ENCODE measurements at regions not wholly inside any gene's neighbourhood (a gene's known extent, or its start where the extent isn't known, plus 50 kb on each side); places are given as distances from the start of the nearest gene placed in this dataset.

DNA sequence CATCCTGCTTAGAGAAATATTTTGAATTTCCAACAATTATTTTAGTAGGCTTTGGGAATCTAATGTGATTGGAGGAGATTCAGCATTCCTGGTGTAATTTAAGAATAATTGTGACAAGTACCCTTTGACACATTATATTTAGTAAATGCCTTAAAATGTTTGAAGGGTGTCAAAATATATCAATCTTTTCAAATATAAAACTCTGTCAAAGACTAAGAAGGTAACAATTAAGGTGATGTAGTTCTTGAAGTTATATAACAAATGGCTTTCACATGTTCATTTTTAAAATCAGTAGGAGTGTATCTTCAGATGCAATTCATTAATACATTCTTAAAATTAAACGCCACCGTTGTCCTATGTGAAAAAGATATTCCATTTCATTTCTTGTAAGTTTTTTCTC lies 1977.1 kb upstream of the CDH9 start:
- Histone ChIP-seq H3K27me3 (no peaks in the 10 kb centered on the region), H3K4me3 (no peak overlapping the region), H3K9ac (no peak overlapping the region), H2AFZ (replicated peaks) (no peak overlapping the region), H3K36me3 (no peaks in the 10 kb centered on the region), H3K4me1 (no peaks in the 10 kb centered on the region), H3K79me2 (ENCODE audit: low read depth) (no peaks in the 10 kb centered on the region), H4K20me1 (ENCODE audit: low read depth) (no peaks in the 10 kb centered on the region), H3K4me2 (no peak overlapping the region), H3K27ac (no peak overlapping the region), H3F3A (ENCODE audit: low read depth) (no peaks in the 10 kb centered on the region), H3K9me3 (ENCODE audit: low read depth) (no peaks in the 10 kb centered on the region)
- no peak overlapping the region for H3K4me3 Mint-ChIP-seq
- H3K36me3 Mint-ChIP-seq: no peaks in the 10 kb centered on the region
- no peaks in the 10 kb centered on the region for H3K4me1 Mint-ChIP-seq
- H3K9me3 Mint-ChIP-seq: no peaks in the 10 kb centered on the region
- DNase-seq (ENCODE audit: low spot score): no peak
- H3K27me3 Mint-ChIP-seq (ENCODE audit: insufficient read depth, low read depth): no peaks in the 10 kb centered on the region
- no peak overlapping the region for H3K27ac Mint-ChIP-seq
- TF ChIP-seq CTCF (IDR thresholded peaks at IDR 0.05): no peak
- no peak for TF ChIP-seq EZH2 (IDR thresholded peaks at IDR 0.05)
- TF ChIP-seq EZH2phosphoT487 (IDR thresholded peaks at IDR 0.05): no peak

GRCh38 chr5:29005386-29005785 lies 1967.0 kb upstream of the CDH9 start:
- H3K27ac Mint-ChIP-seq: no peak overlapping the region
- Histone ChIP-seq H3K27me3 (no peaks in the 10 kb centered on the region), H3K9ac (no peak overlapping the region), H3F3A (ENCODE audit: low read depth) (no peaks in the 10 kb centered on the region), H4K20me1 (ENCODE audit: low read depth) (no peaks in the 10 kb centered on the region), H3K36me3 (no peaks in the 10 kb centered on the region), H3K4me1 (no peaks in the 10 kb centered on the region), H3K79me2 (ENCODE audit: low read depth) (no peaks in the 10 kb centered on the region), H2AFZ (replicated peaks) (no peak overlapping the region), H3K4me3 (no peak overlapping the region), H3K9me3 (ENCODE audit: low read depth) (no peaks in the 10 kb centered on the region), H3K27ac (no peak overlapping the region), H3K4me2 (no peak overlapping the region)
- H3K27me3 Mint-ChIP-seq (ENCODE audit: insufficient read depth, low read depth): no peaks in the 10 kb centered on the region
- no peaks in the 10 kb centered on the region for H3K4me1 Mint-ChIP-seq
- no peaks in the 10 kb centered on the region for H3K9me3 Mint-ChIP-seq
- no peak overlapping the region for H3K4me3 Mint-ChIP-seq
- peak; percentile 29 for DNase-seq (ENCODE audit: low spot score)
- H3K36me3 Mint-ChIP-seq: no peaks in the 10 kb centered on the region
- TF ChIP-seq CTCF (IDR thresholded peaks at IDR 0.05) (peak; percentile 52), EZH2phosphoT487 (IDR thresholded peaks at IDR 0.05) (no peak)

- Histone ChIP-seq H3K79me2 (ENCODE audit: low read depth) (no peaks in the 10 kb centered on the region), H3K27me3 (no peaks in the 10 kb centered on the region), H3K9ac (no peak overlapping the region), H3K9me3 (ENCODE audit: low read depth) (no peaks in the 10 kb centered on the region), H4K20me1 (ENCODE audit: low read depth) (no peaks in the 10 kb centered on the region), H3F3A (ENCODE audit: low read depth) (no peaks in the 10 kb centered on the region), H3K36me3 (no peaks in the 10 kb centered on the region), H3K27ac (no peak overlapping the region), H3K4me3 (no peak overlapping the region), H3K4me2 (no peak overlapping the region), H2AFZ (replicated peaks) (no peak overlapping the region), H3K4me1 (no peaks in the 10 kb centered on the region)
- TF ChIP-seq CTCF (IDR thresholded peaks at IDR 0.05): no peak
- no peak for TF ChIP-seq EZH2phosphoT487 (IDR thresholded peaks at IDR 0.05)
- TF ChIP-seq EZH2 (IDR thresholded peaks at IDR 0.05): no peak
- Mint-ChIP-seq H3K9me3 (no peaks in the 10 kb centered on the region), H3K4me1 (no peaks in the 10 kb centered on the region), H3K36me3 (no peaks in the 10 kb centered on the region), H3K4me3 (no peak overlapping the region), H3K27ac (no peak overlapping the region), H3K27me3 (ENCODE audit: insufficient read depth, low read depth) (no peaks in the 10 kb centered on the region)
- DNase-seq (ENCODE audit: low spot score): no peak
Observed at GRCh38 chr5:29002481-29002880, 1964.1 kb upstream of the CDH9 start.

DNA sequence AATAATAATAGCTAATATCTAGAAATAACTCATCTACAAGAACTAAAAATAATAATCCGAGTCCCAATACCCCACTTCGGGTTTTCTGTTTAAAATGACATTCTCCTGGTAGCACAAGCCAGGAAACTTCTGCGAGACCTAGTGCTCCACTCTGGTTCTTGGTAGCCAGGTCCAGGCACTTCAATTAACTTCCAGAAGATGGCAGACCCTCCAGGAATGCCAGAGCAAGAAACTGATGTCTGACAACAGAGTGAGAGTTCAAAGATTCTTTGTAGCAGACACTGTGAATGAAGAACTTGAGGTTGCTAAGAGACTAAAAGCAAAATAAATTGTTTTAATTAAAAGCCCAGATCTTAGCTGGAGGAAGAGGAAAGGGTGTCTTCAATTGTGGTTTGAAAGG lies 1963.3 kb upstream of the CDH9 start:
- Mint-ChIP-seq H3K9me3 (no peaks in the 10 kb centered on the region), H3K27ac (no peak overlapping the region), H3K27me3 (ENCODE audit: insufficient read depth, low read depth) (peaks cover under 1% of the 10 kb centered on the region), H3K4me1 (no peaks in the 10 kb centered on the region), H3K4me3 (no peak overlapping the region), H3K36me3 (no peaks in the 10 kb centered on the region)
- Histone ChIP-seq H4K20me1 (ENCODE audit: low read depth) (no peaks in the 10 kb centered on the region), H2AFZ (replicated peaks) (peak overlapping the region; percentile 40), H3K27me3 (no peaks in the 10 kb centered on the region), H3K4me3 (no peak overlapping the region), H3K27ac (no peak overlapping the region), H3K9ac (no peak overlapping the region), H3K4me2 (no peak overlapping the region), H3F3A (ENCODE audit: low read depth) (no peaks in the 10 kb centered on the region), H3K36me3 (no peaks in the 10 kb centered on the region), H3K4me1 (no peaks in the 10 kb centered on the region), H3K9me3 (ENCODE audit: low read depth) (no peaks in the 10 kb centered on the region), H3K79me2 (ENCODE audit: low read depth) (no peaks in the 10 kb centered on the region)
- TF ChIP-seq EZH2phosphoT487 (IDR thresholded peaks at IDR 0.05) (no peak), CTCF (IDR thresholded peaks at IDR 0.05) (peak; percentile 55)
- peak; percentile 45 for DNase-seq (ENCODE audit: low spot score)
